ENCODE measurements at regions not wholly inside any gene's neighbourhood (a gene's known extent, or its start where the extent isn't known, plus 50 kb on each side); places are given as distances from the start of the nearest gene placed in this dataset.

- TF ChIP-seq EP300 (IDR thresholded peaks at IDR 0.05) (no peak), CTCF (IDR thresholded peaks at IDR 0.05) (no peak), POLR2A (IDR thresholded peaks at IDR 0.05) (no peak), POLR2AphosphoS5 (IDR thresholded peaks at IDR 0.05) (no peak)
- no peak overlapping the region for H3K27ac ChIP-seq
- DNase-seq: no peak
- H3K4me1 ChIP-seq: peaks cover 13 to 24% (median 16%) of the 10 kb centered on the region in 4 donors
- no peak for ATAC-seq (ENCODE audit: low FRiP score in 2 of 2)
- WGBS, 2 donors: 19 to 32% methylated on average over 3 of the region's 3 CpGs
- H3K36me3 ChIP-seq: no peaks in the 10 kb centered on the region
- no peaks in the 10 kb centered on the region for H3K9me3 ChIP-seq
- peak overlapping the region in 2 of 4 donors; percentile 46 to 50 for H3K4me3 ChIP-seq
- peaks cover 0 to 2% (median 0%) of the 10 kb centered on the region in 4 donors for H3K27me3 ChIP-seq
Observed at GRCh38 chr11:123301013-123301591, 106.1 kb upstream of the CLMP start.

- ATAC-seq (ENCODE audit: low FRiP score in 2 of 2): no peak
- no peaks in the 10 kb centered on the region for H3K9me3 ChIP-seq
- peaks cover 0 to 2% (median 0%) of the 10 kb centered on the region in 4 donors for H3K27me3 ChIP-seq
Observed at GRCh38 chr11:123299721-123300120, 104.7 kb upstream of the CLMP start.

GRCh38 chr11:123298488-123299447, 103.7 kb upstream of the CLMP start:
- Histone ChIP-seq H3K27me3 (peaks cover 0 to 2% (median 0%) of the 10 kb centered on the region in 4 donors), H3K9me3 (no peaks in the 10 kb centered on the region), H3K4me3 (no peak overlapping the region), H3K36me3 (no peaks in the 10 kb centered on the region), H3K4me1 (peaks cover 13 to 19% (median 14%) of the 10 kb centered on the region in 4 donors), H3K27ac (no peak overlapping the region)
- 90 to 94% methylated on average over 10 to 13 of the region's 16 CpGs for WGBS, 2 donors
- TF ChIP-seq POLR2AphosphoS5 (IDR thresholded peaks at IDR 0.05) (no peak), CTCF (IDR thresholded peaks at IDR 0.05) (no peak)
- DNase-seq: peak in 1 of 2 donors; percentile 59
- ATAC-seq (ENCODE audit: low FRiP score in 2 of 2): no peak

More at GRCh38 chr11:123299721-123300120, 104.7 kb upstream of the CLMP start:
- 78 to 96% methylated on average over 4 to 7 of the region's 7 CpGs for WGBS, 2 donors
- H3K4me3 ChIP-seq: no peak overlapping the region
- peaks cover 13 to 19% (median 15%) of the 10 kb centered on the region in 4 donors for H3K4me1 ChIP-seq
- no peak for TF ChIP-seq POLR2AphosphoS5 (IDR thresholded peaks at IDR 0.05)
- no peak for TF ChIP-seq CTCF (IDR thresholded peaks at IDR 0.05)
- TF ChIP-seq POLR2A (IDR thresholded peaks at IDR 0.05): no peak
- TF ChIP-seq EP300 (IDR thresholded peaks at IDR 0.05): no peak
- no peak overlapping the region for H3K27ac ChIP-seq
- no peak for DNase-seq
- H3K36me3 ChIP-seq: no peaks in the 10 kb centered on the region

- Histone ChIP-seq H3K36me3 (no peaks in the 10 kb centered on the region), H3K9me3 (no peaks in the 10 kb centered on the region), H3K27me3 (no peaks in the 10 kb centered on the region), H3K4me1 (no peaks in the 10 kb centered on the region), H3K4me3 (no peak overlapping the region), H3K27ac (no peak overlapping the region)
- ATAC-seq (ENCODE audit: low FRiP score in 2 of 2): no peak
- TF ChIP-seq POLR2A (IDR thresholded peaks at IDR 0.05): no peak
- TF ChIP-seq POLR2AphosphoS5 (IDR thresholded peaks at IDR 0.05): no peak
- no peak for DNase-seq
- 78 to 79% methylated on average over 2 of the region's 2 CpGs for WGBS, 2 donors
Observed at GRCh38 chr11:123292647-123293046, 97.6 kb upstream of the CLMP start.

GRCh38 chr11:123291201-123291869, 96.3 kb upstream of the CLMP start:
- Histone ChIP-seq H3K4me3 (no peak overlapping the region), H3K4me1 (no peaks in the 10 kb centered on the region), H3K27me3 (no peaks in the 10 kb centered on the region), H3K36me3 (no peaks in the 10 kb centered on the region), H3K27ac (no peak overlapping the region), H3K9me3 (no peaks in the 10 kb centered on the region)
- TF ChIP-seq EP300 (IDR thresholded peaks at IDR 0.05) (no peak), CTCF (IDR thresholded peaks at IDR 0.05) (no peak), POLR2AphosphoS5 (IDR thresholded peaks at IDR 0.05) (no peak)
- no peak for DNase-seq
- WGBS, 2 donors: 79 to 89% methylated on average over 6 to 7 of the region's 7 CpGs
- no peak for ATAC-seq (ENCODE audit: low FRiP score in 2 of 2)

Data from upper lobe of left lung (tissue), 6 donors.